Fibroblast of the aortic adventitia (primary cell): ENCODE measurements at regions not wholly inside any gene's neighbourhood (a gene's known extent, or its start where the extent isn't known, plus 50 kb on each side); places are given as distances from the start of the nearest gene placed in this dataset.

Experiments
- DNase-seq: peaks from one replicate; pipeline ENCODE4 v3.0.0-alpha.2; 2010; ENCODE audit warnings: low read depth
- H3K4me3 ChIP-seq: 2 replicates; pipeline ENCODE4 v1.5.1; 2011; ENCODE audit warnings: low read depth, mild to moderate bottlenecking, control low read depth, low read length, moderate library complexity
- TF ChIP-seq, protein P1 (sequence below): IDR thresholded peaks from 2 replicates; pipeline ENCODE4 v1.5.1; 2011; ENCODE audit warnings: mild to moderate bottlenecking, low read length, control low read depth, inconsistent platforms; ENCODE audit not compliant: insufficient read depth

DNA sequence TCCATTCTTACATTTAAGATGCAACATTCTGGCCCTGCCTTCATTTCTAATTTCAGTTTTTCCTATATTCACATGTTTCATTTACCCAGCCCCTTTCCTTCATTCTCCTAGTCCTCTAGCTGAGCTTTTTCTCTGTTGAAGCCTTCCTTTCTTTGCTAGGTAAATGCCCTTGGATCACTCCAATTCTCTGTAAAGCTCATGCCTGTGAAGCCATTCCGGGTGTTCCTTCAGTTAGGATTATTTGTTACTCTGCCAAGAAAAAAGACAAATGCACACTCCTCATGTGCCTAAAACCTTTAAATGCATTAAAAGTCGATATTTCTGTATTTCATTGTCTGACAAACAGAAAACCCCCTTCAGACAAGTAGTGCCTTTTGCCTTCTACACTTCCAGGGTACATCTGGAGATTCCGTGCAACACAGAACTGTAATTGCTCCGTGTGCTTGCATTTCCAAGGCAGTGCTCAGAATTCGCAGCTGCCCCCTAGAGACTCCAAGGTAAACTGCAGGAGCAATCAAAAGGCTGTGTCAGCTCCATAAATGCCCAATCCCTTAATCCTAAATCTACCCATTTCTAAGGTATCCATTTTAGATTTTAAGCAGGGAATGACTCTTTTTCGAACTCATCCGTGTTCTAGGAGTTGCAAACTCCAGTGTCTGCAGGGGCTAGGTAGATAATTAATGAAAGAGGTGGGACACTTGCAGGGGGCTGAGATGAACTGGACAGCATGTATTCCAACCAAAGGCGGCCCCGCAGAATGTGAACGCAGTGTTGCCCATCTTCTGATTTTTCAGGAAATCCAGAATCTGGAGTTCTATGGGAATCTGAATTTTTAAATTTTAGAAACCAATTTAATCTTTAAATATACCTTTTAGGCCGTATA, 320.2 kb downstream of the GRIN2B start:
- TF ChIP-seq, protein P1, sequence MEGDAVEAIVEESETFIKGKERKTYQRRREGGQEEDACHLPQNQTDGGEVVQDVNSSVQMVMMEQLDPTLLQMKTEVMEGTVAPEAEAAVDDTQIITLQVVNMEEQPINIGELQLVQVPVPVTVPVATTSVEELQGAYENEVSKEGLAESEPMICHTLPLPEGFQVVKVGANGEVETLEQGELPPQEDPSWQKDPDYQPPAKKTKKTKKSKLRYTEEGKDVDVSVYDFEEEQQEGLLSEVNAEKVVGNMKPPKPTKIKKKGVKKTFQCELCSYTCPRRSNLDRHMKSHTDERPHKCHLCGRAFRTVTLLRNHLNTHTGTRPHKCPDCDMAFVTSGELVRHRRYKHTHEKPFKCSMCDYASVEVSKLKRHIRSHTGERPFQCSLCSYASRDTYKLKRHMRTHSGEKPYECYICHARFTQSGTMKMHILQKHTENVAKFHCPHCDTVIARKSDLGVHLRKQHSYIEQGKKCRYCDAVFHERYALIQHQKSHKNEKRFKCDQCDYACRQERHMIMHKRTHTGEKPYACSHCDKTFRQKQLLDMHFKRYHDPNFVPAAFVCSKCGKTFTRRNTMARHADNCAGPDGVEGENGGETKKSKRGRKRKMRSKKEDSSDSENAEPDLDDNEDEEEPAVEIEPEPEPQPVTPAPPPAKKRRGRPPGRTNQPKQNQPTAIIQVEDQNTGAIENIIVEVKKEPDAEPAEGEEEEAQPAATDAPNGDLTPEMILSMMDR = peak; percentile 94
- H3K4me3 ChIP-seq = no peak overlapping the region

DNA sequence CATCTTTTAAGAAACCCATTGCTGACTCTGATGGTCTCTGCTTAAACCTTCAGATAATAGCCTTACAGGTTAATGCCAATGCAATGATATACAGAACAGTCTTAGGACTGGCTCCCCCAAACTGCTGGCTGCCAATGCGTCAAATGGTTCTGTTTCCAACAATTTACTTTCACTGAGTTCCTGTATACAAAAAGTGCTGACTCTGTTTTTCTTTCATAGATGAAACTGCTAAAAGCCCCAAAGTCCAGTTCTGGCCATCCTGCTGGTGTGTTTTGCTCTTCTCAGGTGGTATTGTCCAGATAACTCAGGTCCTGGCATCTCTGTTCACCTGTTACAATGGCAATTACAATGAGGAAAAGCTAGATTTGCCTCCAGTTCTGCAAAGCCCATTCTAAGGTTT, 326.9 kb downstream of the GRIN2B start:
- TF ChIP-seq, protein P1 = no peak
- no peak for DNase-seq

More for the DNA sequence above, 320.2 kb downstream of the GRIN2B start:
- DNase-seq = peak; percentile 63

DNA sequence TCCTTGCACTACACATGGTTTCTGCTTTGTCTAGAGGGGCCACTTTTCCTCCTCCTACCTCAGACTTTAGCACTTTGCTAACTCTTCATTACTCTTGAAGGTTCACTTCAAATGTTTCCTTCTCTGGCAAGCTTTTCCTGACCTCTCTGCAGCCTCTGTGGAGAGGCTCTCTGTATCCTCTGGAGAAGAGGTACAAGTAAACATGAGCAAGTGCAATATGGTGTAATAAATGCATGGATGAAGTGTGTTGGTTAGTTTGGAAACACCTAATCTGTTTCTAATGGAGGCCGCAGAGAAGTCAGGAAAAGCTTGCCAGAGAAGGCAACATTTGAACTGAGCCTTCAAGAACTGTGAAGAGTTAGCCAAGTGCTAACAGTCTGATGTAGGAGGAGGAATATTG, 329.3 kb downstream of the GRIN2B start:
- H3K4me3 ChIP-seq = no peak overlapping the region
- TF ChIP-seq, protein P1 = no peak
- DNase-seq = no peak

More for the DNA sequence above, 326.9 kb downstream of the GRIN2B start:
- H3K4me3 ChIP-seq = no peak overlapping the region

DNA sequence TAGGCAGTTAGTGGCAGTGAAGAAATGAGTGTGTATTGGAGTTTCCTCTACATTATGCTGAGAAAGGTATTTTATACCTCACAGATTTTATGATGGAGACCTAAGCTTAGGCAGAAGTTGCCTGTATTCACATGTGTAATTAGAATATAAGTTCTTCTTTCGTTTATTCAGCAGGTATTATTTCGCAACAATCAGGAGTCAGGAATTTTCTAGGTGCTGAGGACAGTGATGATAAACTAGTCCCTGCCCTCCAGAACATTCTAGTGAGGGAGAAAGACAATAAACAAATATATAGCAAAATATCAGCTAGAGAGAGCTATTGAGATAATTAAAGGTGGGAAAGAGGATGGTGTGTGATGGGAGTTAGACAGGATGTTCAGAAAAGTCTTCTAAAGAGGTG, 345.7 kb downstream of the GRIN2B start:
- H3K4me3 ChIP-seq = no peak overlapping the region
- TF ChIP-seq, protein P1 = no peak
- no peak for DNase-seq

DNA sequence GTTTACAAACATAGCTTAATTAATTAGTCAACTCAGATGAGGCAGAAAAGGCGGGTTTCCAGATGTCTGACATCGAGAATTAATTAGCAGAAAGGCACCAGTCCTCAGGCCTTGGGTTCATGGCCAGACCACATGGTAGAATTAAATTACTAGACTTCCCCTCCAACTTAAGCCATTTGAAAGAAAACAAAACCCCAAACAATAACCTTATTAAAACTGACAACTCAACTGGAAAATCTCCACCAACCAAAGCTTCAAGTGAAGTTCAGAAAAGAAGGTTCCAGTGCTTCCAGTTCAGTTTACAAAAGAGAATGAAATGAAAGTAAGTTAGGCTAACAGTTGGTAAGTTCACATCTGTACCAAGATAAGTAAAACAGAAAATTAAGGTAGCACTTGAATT, 349.5 kb downstream of the GRIN2B start:
- no peak overlapping the region for H3K4me3 ChIP-seq
- no peak for DNase-seq
- TF ChIP-seq, protein P1 = no peak

DNA sequence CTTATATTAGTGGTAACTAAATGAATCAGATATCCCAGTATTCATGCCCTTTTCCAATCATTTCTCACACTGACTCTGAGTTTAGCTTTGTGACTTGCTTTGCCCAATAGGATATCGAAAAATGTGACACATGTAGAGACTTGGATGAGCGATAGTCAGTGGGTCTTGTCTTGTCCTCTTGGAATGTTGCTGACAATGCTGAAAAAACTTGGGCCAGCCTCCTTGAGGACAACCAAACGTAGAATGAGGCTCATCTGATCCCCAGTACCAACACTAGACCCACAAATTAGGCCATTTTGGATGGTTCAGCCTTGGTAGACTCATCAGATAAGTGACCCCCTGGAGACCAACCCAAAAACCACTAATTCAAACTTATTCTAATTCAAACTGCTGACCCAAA, 351.0 kb downstream of the GRIN2B start:
- TF ChIP-seq, protein P1 = no peak
- H3K4me3 ChIP-seq = no peak overlapping the region
- no peak for DNase-seq
